ENCODE measurements at regions not wholly inside any gene's neighbourhood (a gene's known extent, or its start where the extent isn't known, plus 50 kb on each side); places are given as distances from the start of the nearest gene placed in this dataset.

- TF ChIP-seq CTCF (IDR thresholded peaks at IDR 0.05) (no peak), POLR2A (IDR thresholded peaks at IDR 0.05) (no peak)
Observed at GRCh38 chrX:42519666-42520231, 258.2 kb downstream of the PPP1R2C start.
